ENCODE measurements at regions not wholly inside any gene's neighbourhood (a gene's known extent, or its start where the extent isn't known, plus 50 kb on each side); places are given as distances from the start of the nearest gene placed in this dataset.

DNA sequence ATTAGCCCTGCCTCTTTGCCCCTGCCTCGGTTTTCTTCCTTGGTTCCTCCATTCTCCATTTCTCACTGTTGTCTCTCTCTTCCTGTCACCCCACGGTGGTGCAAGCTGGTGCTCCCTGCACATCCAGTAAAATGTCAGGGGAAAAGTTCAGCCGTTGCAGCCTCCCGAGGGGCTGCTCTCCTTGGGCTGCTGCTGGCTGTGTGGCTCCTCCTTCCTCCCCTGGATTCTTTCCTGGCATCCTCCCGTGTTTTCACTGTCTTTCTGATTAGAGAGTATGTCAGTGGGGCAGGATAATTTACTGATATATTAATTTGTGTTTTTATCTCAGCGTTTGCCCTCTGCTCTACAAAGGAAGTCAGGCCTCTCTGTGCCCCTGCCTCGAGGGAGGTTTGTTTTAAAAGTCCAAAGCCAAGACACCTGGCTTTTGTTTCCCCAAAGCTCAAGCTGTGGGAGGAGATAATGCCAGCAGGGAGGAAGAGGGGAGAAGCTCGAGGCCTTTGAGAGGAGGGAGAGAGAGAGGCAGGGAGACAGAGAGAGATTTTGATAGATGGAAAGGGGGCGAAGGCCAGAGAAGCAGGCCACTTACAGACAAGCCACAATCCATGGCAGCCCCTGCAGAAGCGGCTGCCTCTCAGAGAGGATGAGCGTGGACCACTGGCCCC lies 150.3 kb upstream of the NR2F2 start:
- H3K36me3 ChIP-seq, result no peaks in the 10 kb centered on the region
- H3K27me3 ChIP-seq (ENCODE audit: low read depth), result no peaks in the 10 kb centered on the region
- intact Hi-C loops (cut with micrococcal nuclease), result no loop called here
- TF ChIP-seq CTCF (IDR thresholded peaks at IDR 0.05; ENCODE audit: borderline replicate concordance), result no peak
- H3K9me3 ChIP-seq (replicated peaks), result no peaks in the 10 kb centered on the region
- H3K27ac ChIP-seq (replicated peaks), result no peak overlapping the region
- H3K4me1 ChIP-seq, result no peaks in the 10 kb centered on the region
- no peak for DNase-seq
- no peak overlapping the region for H3K4me3 ChIP-seq

GRCh38 chr15:96181217-96181616 lies 149.3 kb upstream of the NR2F2 start:
- Histone ChIP-seq H3K9me3 (replicated peaks) (no peaks in the 10 kb centered on the region), H3K36me3 (no peaks in the 10 kb centered on the region), H3K4me3 (no peak overlapping the region), H3K4me1 (no peaks in the 10 kb centered on the region), H3K27ac (replicated peaks) (peak overlapping the region; percentile 27), H3K27me3 (ENCODE audit: low read depth) (no peaks in the 10 kb centered on the region)
- DNase-seq, result no peak
- intact Hi-C loops (cut with micrococcal nuclease), result no loop called here
- no peak for TF ChIP-seq CTCF (IDR thresholded peaks at IDR 0.05; ENCODE audit: borderline replicate concordance)

DNA sequence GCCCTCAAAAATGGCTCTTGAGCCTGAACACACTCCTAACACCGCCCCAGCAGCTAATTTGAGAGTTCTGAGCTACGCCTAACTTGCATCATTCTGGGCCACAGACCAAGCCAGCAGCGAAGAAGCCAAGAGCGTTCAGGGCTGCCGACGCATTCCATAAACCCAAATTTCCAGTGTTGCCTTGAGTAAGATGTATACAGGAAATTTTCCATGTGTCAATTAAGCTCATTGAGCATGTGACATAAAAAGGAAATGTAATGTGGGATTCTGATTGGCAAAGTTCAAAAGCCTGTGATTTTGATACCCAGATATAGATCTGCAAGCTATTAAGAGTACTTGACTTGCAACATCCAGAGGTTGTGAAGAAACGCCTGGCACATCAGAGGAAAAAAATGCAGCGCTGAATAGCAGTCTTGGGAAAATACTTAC lies 148.6 kb upstream of the NR2F2 start:
- H3K27ac ChIP-seq (replicated peaks), result peak overlapping the region; percentile 27
- H3K4me3 ChIP-seq, result no peak overlapping the region
- TF ChIP-seq CTCF (IDR thresholded peaks at IDR 0.05; ENCODE audit: borderline replicate concordance), result no peak
- no peaks in the 10 kb centered on the region for H3K36me3 ChIP-seq
- H3K4me1 ChIP-seq, result no peaks in the 10 kb centered on the region
- intact Hi-C loops (cut with micrococcal nuclease), result no loop called here
- H3K27me3 ChIP-seq (ENCODE audit: low read depth), result no peaks in the 10 kb centered on the region
- DNase-seq, result peak; percentile 25
- H3K9me3 ChIP-seq (replicated peaks), result no peaks in the 10 kb centered on the region

DNA sequence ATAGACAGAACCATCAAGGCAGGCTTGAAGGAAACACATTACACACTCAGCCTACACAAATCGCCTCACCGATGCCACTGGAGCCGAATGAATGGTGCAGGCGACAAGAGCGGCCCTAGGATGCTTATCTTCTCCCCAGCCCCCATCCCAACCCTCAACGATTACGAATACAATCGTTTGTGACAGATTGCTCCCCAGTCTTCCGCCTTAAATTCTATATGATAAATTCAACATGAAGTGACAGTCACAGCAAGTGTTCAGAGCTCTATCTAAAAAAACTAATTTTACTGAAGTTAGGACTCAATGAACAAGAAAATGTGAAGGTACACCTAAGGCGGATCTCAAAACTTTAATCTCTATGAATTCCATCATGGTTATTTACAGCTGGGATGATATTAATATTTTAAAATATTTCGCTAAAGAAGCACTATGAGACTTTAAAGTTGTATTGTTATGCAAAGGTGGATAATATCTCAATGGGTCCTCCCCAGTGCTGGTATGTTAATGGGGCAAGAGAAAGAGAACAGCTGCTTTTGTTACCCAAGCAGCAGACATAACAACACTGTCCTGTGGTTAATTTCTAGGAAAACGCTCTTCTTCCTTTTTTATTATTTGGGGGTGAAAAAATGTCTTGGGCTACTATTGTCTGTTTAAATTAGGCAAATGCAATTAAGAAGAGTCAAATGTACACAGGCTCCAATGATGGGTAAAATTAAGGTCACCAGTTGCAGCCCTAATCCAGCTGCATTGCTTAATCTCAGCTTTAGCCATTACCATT lies 147.6 kb upstream of the NR2F2 start:
- H3K27ac ChIP-seq (replicated peaks), result no peak overlapping the region

DNA sequence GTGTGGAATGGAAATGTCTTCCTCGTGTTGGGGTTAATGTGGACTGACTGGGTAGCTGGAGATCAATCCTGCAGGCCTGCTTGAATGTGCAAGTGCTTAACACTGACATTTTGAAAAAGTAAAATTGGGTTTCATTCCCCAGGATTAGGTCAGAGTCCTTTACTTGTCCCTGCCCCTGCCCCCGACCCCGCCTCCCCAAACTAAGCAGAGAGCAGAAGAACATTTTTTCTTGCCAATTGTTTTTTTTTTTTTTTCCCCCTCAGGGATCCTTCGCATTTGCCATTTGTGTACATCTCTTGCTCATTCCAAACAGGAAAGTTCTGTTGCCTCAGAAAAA lies 147.0 kb upstream of the NR2F2 start:
- Histone ChIP-seq H3K27me3 (ENCODE audit: low read depth) (no peaks in the 10 kb centered on the region), H3K36me3 (no peaks in the 10 kb centered on the region), H3K9me3 (replicated peaks) (no peaks in the 10 kb centered on the region), H3K4me3 (no peak overlapping the region), H3K27ac (replicated peaks) (no peak overlapping the region), H3K4me1 (peaks cover 6% of the 10 kb centered on the region)
- TF ChIP-seq CTCF (IDR thresholded peaks at IDR 0.05; ENCODE audit: borderline replicate concordance), result no peak
- DNase-seq, result no peak
- intact Hi-C loops (cut with micrococcal nuclease), result no loop called here

More for the DNA sequence above, 147.6 kb upstream of the NR2F2 start:
- Histone ChIP-seq H3K4me1 (peaks cover 2% of the 10 kb centered on the region), H3K27me3 (ENCODE audit: low read depth) (no peaks in the 10 kb centered on the region), H3K9me3 (replicated peaks) (no peaks in the 10 kb centered on the region), H3K36me3 (no peaks in the 10 kb centered on the region), H3K4me3 (no peak overlapping the region)
- no peak for TF ChIP-seq CTCF (IDR thresholded peaks at IDR 0.05; ENCODE audit: borderline replicate concordance)
- intact Hi-C loops (cut with micrococcal nuclease), result no loop called here
- no peak for DNase-seq

Measured in left ventricle myocardium inferior (tissue), 1 donor.